HG03354 (cell line): ENCODE measurements at regions not wholly inside any gene's neighbourhood (a gene's known extent, or its start where the extent isn't known, plus 50 kb on each side); places are given as distances from the start of the nearest gene placed in this dataset.
"Not testable (repeated sequence)": the region's sequence is repeated elsewhere in the genome, so short reads cannot be mapped to it uniquely, and the experiment has no call there.

Source experiments
- ATAC-seq: cut with Tn5 transposase; IDR thresholded peaks from one replicate; pipeline ENCODE4 v1.9.1; 2021; ENCODE audit warnings: mild to moderate bottlenecking; ENCODE audit not compliant: unreplicated experiment, poor library complexity, severe bottlenecking

DNA sequence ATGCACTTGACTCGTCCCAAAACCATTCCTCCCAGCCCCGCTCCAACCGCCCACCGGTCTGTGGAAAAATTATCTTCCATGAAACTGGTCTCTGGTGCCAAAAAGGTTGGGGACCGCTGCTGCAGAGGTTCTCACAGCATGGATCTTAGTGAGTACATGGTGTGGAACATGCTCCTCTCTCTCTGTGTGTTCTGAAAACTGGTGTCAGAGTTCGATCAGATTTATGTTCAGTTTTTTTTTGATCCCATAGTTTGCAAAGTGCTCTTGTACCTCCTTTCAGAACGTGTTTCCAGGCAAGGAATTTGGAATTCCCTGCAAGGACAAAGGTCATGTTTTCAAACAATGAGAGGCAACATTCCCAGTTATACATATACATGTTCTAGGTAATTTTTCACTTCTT lies 61.2 kb upstream of the FAM171A1 start:
- no peak for ATAC-seq

DNA sequence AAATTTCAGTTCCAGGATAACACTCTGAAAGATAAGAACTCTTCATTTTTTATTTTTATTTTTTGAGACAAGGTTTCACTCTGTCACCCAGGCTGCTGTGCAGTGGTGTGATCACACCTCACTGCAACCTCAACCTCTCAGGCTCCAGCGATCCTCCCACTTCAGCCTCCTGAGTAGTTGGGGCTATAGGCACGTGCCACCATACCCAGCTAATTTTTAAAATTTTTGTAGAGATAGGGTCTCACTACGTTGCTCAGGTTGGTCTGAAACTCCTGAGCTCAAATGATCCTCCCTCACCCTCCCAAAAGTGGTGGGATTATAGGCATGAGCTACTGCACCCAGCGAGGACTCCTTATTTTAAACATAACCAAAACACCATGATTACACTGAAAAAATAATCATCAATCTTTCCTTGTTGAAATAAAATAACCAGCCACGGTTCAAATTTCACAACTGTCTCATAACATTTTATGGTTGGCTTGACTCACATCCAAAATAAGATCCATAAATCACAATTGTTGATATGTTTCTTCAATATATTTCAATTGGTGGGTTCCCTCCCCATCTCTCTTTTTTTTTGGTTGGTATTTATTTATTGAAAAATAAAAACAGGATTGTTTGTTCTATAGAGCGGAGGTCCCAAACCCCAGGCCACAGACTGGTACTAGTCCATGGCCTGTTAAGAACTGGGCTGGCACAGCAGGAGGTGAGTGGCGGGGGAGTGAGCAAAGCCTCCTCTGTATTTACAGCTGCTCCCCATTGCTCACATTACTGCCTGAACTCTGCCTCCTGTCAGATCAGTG lies 60.1 kb upstream of the FAM171A1 start:
- ATAC-seq: no peak

DNA sequence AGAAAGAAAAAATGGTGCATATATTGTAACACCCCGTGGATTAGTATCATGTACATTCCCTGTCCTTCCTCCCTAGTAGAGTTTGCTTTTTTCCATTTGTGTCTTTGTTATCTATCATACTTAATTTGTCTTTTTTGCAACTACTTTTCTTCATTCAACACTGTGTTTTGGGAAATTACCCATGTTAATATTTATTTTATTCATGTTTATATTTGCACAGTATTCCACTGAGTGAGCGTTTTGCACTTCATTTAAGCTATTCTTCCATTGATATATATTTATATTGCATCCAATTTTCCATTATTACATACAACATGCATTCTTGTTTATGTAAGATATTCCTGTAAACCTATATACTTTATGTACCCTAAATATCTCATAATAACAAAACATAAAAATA lies 57.6 kb upstream of the FAM171A1 start:
- ATAC-seq: no peak

DNA sequence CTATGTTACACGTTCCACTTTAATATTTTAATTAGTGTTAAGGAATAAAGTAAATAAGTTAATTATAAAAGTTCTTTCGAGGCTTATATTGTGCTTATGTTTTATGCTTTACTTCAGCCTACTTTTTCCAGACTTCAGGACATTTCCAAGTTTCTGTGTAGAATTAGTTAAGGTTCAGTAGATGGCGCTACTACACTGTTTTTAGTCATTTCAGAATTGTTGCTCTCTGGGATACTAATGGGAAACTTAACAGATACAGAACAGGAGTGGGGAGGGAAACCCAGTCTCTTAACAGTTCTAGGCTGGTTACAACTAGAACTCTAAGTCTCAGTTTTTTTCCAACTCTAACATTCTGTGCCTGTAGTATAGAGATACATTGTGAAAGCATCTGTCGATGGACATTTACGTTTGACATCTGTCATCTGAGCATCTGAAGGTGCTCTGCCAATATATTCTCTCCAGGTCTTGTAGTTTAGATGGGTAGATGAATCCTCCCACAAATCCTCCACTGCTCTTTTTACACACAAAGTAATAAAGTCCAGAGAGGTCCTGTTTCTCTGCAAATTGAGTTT lies 56.8 kb upstream of the FAM171A1 start:
- no peak for ATAC-seq

DNA sequence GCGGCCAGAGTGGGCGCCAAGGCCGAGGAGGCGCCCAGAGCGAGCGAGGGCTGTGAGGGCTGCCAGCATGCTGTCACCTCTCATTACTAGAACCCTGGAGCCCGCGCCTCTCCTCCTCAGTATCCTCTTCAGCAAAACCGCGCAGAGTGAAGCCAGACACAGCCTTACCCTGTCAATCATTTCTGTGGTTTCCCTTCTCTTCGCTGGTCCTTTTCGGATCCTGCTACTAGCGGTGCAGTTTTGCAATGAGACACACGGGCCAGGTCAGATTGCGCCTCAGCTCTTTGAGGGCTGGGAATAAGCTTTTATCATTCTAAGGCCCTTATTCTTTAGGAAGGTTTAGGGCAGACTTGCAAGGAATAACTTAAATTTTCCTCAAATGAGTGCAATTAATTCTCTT lies 55.5 kb upstream of the FAM171A1 start:
- no peak for ATAC-seq

DNA sequence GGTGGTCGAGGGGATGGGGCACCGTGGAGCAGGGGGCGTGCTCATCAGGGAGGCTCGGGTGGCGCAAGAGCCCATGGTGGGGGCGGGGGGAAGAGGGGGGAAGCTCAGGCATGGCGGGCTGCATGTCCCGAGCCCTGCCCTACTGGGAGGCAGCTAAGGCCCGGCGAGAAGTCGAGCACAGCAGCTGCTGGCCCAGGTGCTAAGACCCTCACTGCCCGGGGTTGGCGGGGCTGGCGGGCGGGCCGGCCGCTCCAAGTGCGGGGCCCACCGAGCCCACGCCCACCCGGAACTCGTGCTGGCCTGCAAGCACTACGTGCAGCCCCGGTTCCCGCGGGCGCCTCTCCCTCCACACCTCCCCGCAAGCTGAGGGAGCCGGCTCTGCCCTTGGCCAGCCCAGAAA lies 55.0 kb upstream of the FAM171A1 start:
- no peak for ATAC-seq

DNA sequence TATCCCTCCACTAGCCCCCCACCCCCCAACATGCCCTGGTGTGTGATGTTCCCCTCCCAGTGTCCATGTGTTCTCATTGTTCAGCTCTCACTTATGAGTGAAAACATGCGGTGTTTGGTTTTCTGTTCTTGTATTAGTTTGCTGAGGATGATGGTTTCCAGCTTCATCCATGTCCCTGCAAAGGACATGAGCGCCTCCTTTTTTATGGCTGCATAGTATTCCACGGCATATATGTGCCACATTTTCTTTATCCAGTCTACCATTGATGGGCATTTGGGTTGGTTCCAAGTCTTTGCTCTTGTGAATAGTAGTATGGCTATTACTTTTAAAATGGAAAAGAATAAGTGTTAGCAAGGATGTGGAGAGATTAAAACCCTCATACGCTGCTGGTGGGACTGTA lies 50.8 kb upstream of the FAM171A1 start:
- ATAC-seq: not testable (repeated sequence)
